Spinal cord (tissue), 9 donors: ENCODE measurements at regions not wholly inside any gene's neighbourhood (a gene's known extent, or its start where the extent isn't known, plus 50 kb on each side); places are given as distances from the start of the nearest gene placed in this dataset.
A peak's percentile ranks its signal among the peaks of the same experiment; 100 is the strongest.

Experiments used
- DNase-seq, 6 donors: peaks; one replicate each; pipeline versions ENCODE4 v3.0.0 to v3.0.0-alpha.2; 2013 to 2015; ENCODE audit warnings: low spot score in 6 of 6, low read depth in 4 of 6
- H3K27ac ChIP-seq: one replicate; pipeline ENCODE4 v1.5.1; 2013; ENCODE audit warnings: low read depth, low read length, control low read depth
- H3K27me3 ChIP-seq: one replicate; pipeline ENCODE4 v1.6.1; 2013; ENCODE audit warnings: low read length; ENCODE audit not compliant: control insufficient read depth, insufficient read depth
- H3K36me3 ChIP-seq: one replicate; pipeline ENCODE4 v1.6.1; 2013; ENCODE audit warnings: low read length; ENCODE audit not compliant: control insufficient read depth, insufficient read depth
- H3K4me1 ChIP-seq: one replicate; pipeline ENCODE4 v1.6.1; 2013; ENCODE audit warnings: low read length; ENCODE audit not compliant: control insufficient read depth, insufficient read depth
- H3K4me3 ChIP-seq: one replicate; pipeline ENCODE4 v1.5.1; 2013; ENCODE audit warnings: low read depth, low read length, control low read depth
- H3K9me3 ChIP-seq: one replicate; pipeline ENCODE4 v1.6.1; 2013; ENCODE audit warnings: low read length; ENCODE audit not compliant: control insufficient read depth, insufficient read depth
- WGBS: methylation state at CpG from one replicate; pipeline ENCODE4 v1.1.5; 2013; ENCODE audit warnings: missing lambda C conversion rate; ENCODE audit not compliant: insufficient coverage; 5-methylcytosine and 5-hydroxymethylcytosine counted together
- donor health status: healthy.

GRCh38 chr4:83828601-83829000 is 292.7 kb downstream of the GPAT3 start:
- H3K36me3 ChIP-seq: no peaks in the 10 kb centered on the region
- DNase-seq: no peak
- WGBS: no CpG with 5 or more reads among the region's 2 CpGs

GRCh38 chr4:83821493-83821892 is 285.6 kb downstream of the GPAT3 start:
- Histone ChIP-seq H3K27ac (no peak overlapping the region), H3K4me3 (no peak overlapping the region), H3K4me1 (no peaks in the 10 kb centered on the region), H3K27me3 (no peaks in the 10 kb centered on the region), H3K36me3 (no peaks in the 10 kb centered on the region), H3K9me3 (no peaks in the 10 kb centered on the region)
- peak in 1 of 6 donors; percentile 78 for DNase-seq

More at GRCh38 chr4:83828601-83829000, 292.7 kb downstream of the GPAT3 start:
- no peak overlapping the region for H3K27ac ChIP-seq
- no peaks in the 10 kb centered on the region for H3K4me1 ChIP-seq
- H3K27me3 ChIP-seq: no peaks in the 10 kb centered on the region
- no peaks in the 10 kb centered on the region for H3K9me3 ChIP-seq
- H3K4me3 ChIP-seq: no peak overlapping the region

- WGBS: no CpG with 5 or more reads among the region's 1 CpG
- peaks cover 2% of the 10 kb centered on the region for H3K27me3 ChIP-seq
Observed at GRCh38 chr4:83819582-83819981, 283.7 kb downstream of the GPAT3 start.

GRCh38 chr4:83810428-83810827 is 274.5 kb downstream of the GPAT3 start:
- Histone ChIP-seq H3K27ac (no peak overlapping the region), H3K4me1 (no peaks in the 10 kb centered on the region), H3K4me3 (no peak overlapping the region), H3K36me3 (no peaks in the 10 kb centered on the region), H3K9me3 (no peaks in the 10 kb centered on the region), H3K27me3 (peaks cover 2% of the 10 kb centered on the region)
- no CpG with 5 or more reads among the region's 1 CpG for WGBS
- DNase-seq: no peak

More at GRCh38 chr4:83819582-83819981, 283.7 kb downstream of the GPAT3 start:
- no peak overlapping the region for H3K27ac ChIP-seq
- no peaks in the 10 kb centered on the region for H3K4me1 ChIP-seq
- no peaks in the 10 kb centered on the region for H3K36me3 ChIP-seq
- H3K4me3 ChIP-seq: no peak overlapping the region
- no peak for DNase-seq
- H3K9me3 ChIP-seq: no peaks in the 10 kb centered on the region

- H3K9me3 ChIP-seq: no peaks in the 10 kb centered on the region
- H3K4me3 ChIP-seq: no peak overlapping the region
- WGBS: no CpG with 5 or more reads among the region's 2 CpGs
- no peak for DNase-seq
- peaks cover under 1% of the 10 kb centered on the region for H3K27me3 ChIP-seq
- H3K36me3 ChIP-seq: no peaks in the 10 kb centered on the region
- H3K27ac ChIP-seq: no peak overlapping the region
- no peaks in the 10 kb centered on the region for H3K4me1 ChIP-seq
Observed at GRCh38 chr4:83809581-83809980, 273.7 kb downstream of the GPAT3 start.

- no peaks in the 10 kb centered on the region for H3K4me1 ChIP-seq
- H3K36me3 ChIP-seq: no peaks in the 10 kb centered on the region
- H3K9me3 ChIP-seq: no peaks in the 10 kb centered on the region
- no peaks in the 10 kb centered on the region for H3K27me3 ChIP-seq
- no peak for DNase-seq
- 100% methylated on average over 1 of the region's 2 CpGs for WGBS
- no peak overlapping the region for H3K27ac ChIP-seq
- H3K4me3 ChIP-seq: no peak overlapping the region
Observed at GRCh38 chr4:83793481-83793880, 257.6 kb downstream of the GPAT3 start.

GRCh38 chr4:83785891-83786290 is 250.0 kb downstream of the GPAT3 start:
- no peaks in the 10 kb centered on the region for H3K9me3 ChIP-seq
- WGBS: no CpG with 5 or more reads among the region's 1 CpG
- no peak overlapping the region for H3K27ac ChIP-seq
- H3K27me3 ChIP-seq: no peaks in the 10 kb centered on the region
- H3K36me3 ChIP-seq: no peaks in the 10 kb centered on the region
- DNase-seq: no peak
- no peaks in the 10 kb centered on the region for H3K4me1 ChIP-seq
- no peak overlapping the region for H3K4me3 ChIP-seq

- 60% methylated on average over 1 of the region's 1 CpG for WGBS
- H3K27ac ChIP-seq: no peak overlapping the region
- H3K4me3 ChIP-seq: no peak overlapping the region
- H3K4me1 ChIP-seq: no peaks in the 10 kb centered on the region
- H3K27me3 ChIP-seq: no peaks in the 10 kb centered on the region
- no peak for DNase-seq
- no peaks in the 10 kb centered on the region for H3K9me3 ChIP-seq
- no peaks in the 10 kb centered on the region for H3K36me3 ChIP-seq
Observed at GRCh38 chr4:83783215-83783614, 247.3 kb downstream of the GPAT3 start.

GRCh38 chr4:83782591-83782990 is 246.7 kb downstream of the GPAT3 start:
- no peak overlapping the region for H3K27ac ChIP-seq
- no peak for DNase-seq
- H3K36me3 ChIP-seq: no peaks in the 10 kb centered on the region
- WGBS: 79% methylated on average over 6 of the region's 6 CpGs
- H3K9me3 ChIP-seq: no peaks in the 10 kb centered on the region
- H3K4me1 ChIP-seq: no peaks in the 10 kb centered on the region
- no peaks in the 10 kb centered on the region for H3K27me3 ChIP-seq
- no peak overlapping the region for H3K4me3 ChIP-seq

- DNase-seq: no peak
- H3K27ac ChIP-seq: no peak overlapping the region
- H3K36me3 ChIP-seq: no peaks in the 10 kb centered on the region
- no peak overlapping the region for H3K4me3 ChIP-seq
- no CpG with 5 or more reads among the region's 1 CpG for WGBS
- no peaks in the 10 kb centered on the region for H3K27me3 ChIP-seq
- no peaks in the 10 kb centered on the region for H3K4me1 ChIP-seq
- H3K9me3 ChIP-seq: no peaks in the 10 kb centered on the region
Observed at GRCh38 chr4:83781434-83781833, 245.5 kb downstream of the GPAT3 start.
